ENCODE measurements at regions not wholly inside any gene's neighbourhood (a gene's known extent, or its start where the extent isn't known, plus 50 kb on each side); places are given as distances from the start of the nearest gene placed in this dataset.

DNA sequence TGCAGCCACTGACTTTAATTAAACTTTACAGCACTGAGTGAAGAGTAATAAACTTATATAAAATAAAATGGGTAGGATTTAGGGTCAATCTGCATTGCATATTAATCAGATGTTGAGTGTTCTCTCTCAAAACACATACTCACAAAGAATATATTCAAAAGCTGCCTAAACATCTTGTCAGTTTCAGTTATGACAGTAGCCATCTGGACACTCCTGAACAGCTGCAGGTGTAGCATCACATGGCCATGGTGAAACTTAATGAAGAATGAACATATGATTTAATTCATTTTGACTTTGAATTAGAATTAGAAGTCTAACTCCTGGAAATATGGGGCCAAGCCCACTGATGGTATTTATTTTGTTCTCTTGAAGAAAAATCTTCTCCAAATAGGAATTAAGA lies 684.3 kb upstream of the RAG2 start:
- no peak overlapping the region for H3K4me2 ChIP-seq (ENCODE audit: control insufficient read depth, insufficient read depth)
- H3K9ac ChIP-seq (ENCODE audit: control insufficient read depth, insufficient read depth, low read length): no peak overlapping the region
- H3K27ac ChIP-seq (ENCODE audit: control insufficient read depth, insufficient read depth): no peak overlapping the region
- no peaks in the 10 kb centered on the region for H3K79me2 ChIP-seq (ENCODE audit: control insufficient read depth, insufficient read depth, low read length)
- no peaks in the 10 kb centered on the region for H3K9me3 ChIP-seq (replicated peaks; ENCODE audit: control insufficient read depth, insufficient read depth, low read length)
- H2AFZ ChIP-seq (ENCODE audit: control insufficient read depth, low read depth, low read length): no peak overlapping the region
- ATAC-seq (no peak), FAIRE-seq (no peak), DNase-seq (ENCODE audit: low read depth, low spot score) (no peak)
- no TSS peak for BruUV-seq (replicated peaks)
- H3K4me1 ChIP-seq (ENCODE audit: control insufficient read depth, insufficient read depth, low read length): no peaks in the 10 kb centered on the region
- no peaks in the 10 kb centered on the region for H3K27me3 ChIP-seq (replicated peaks in 1 of 2; ENCODE audit: control insufficient read depth in 2 of 2, insufficient read depth in 2 of 2, low read length in 1 of 2)
- no peaks in the 10 kb centered on the region for H4K20me1 ChIP-seq (ENCODE audit: control insufficient read depth, insufficient read depth)
- ChIA-PET SMC1A (ENCODE audit: uncharacterized antibody, unreplicated experiment) (no interaction called here), RAD21 (ENCODE audit: unreplicated experiment) (no interaction called here), CTCF (no interaction called here), POLR2A (no interaction called here)
- H3K4me3 ChIP-seq: no peak overlapping the region
- no peaks in the 10 kb centered on the region for H3K36me3 ChIP-seq (ENCODE audit: control insufficient read depth in 2 of 2, insufficient read depth in 2 of 2, low read length in 1 of 2)
- in situ Hi-C loops (cut with MboI) (no loop called here), intact Hi-C loops (cut with micrococcal nuclease; ENCODE audit: unreplicated experiment) (no loop called here)
- TF ChIP-seq ZNF217 (IDR thresholded peaks at IDR 0.05): no peak
- TF ChIP-seq, protein P1, sequence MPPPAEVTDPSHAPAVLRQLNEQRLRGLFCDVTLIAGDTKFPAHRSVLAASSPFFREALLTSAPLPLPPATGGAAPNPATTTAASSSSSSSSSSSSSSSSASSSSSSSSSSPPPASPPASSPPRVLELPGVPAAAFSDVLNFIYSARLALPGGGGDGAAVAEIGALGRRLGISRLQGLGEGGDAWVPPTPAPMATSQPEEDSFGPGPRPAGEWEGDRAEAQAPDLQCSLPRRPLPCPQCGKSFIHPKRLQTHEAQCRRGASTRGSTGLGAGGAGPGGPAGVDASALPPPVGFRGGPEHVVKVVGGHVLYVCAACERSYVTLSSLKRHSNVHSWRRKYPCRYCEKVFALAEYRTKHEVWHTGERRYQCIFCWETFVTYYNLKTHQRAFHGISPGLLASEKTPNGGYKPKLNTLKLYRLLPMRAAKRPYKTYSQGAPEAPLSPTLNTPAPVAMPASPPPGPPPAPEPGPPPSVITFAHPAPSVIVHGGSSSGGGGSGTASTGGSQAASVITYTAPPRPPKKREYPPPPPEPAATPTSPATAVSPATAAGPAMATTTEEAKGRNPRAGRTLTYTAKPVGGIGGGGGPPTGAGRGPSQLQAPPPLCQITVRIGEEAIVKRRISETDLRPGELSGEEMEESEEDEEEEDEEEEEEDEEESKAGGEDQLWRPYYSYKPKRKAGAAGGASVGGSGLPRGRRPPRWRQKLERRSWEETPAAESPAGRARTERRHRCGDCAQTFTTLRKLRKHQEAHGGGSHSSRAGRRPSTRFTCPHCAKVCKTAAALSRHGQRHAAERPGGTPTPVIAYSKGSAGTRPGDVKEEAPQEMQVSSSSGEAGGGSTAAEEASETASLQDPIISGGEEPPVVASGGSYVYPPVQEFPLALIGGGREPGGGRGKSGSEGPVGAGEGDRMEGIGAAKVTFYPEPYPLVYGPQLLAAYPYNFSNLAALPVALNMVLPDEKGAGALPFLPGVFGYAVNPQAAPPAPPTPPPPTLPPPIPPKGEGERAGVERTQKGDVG (CRISPR knock-in tag; IDR thresholded peaks at IDR 0.05): no peak
- TF ChIP-seq RB1 (IDR thresholded peaks at IDR 0.05; ENCODE audit: borderline replicate concordance): no peak
- no peak for TF ChIP-seq ATF7 (IDR thresholded peaks at IDR 0.05; ENCODE audit: low read depth)
- no peak for TF ChIP-seq BCL11A (IDR thresholded peaks at IDR 0.05; ENCODE audit: low read depth, low read length)
- no peak for TF ChIP-seq BACH1 (IDR thresholded peaks at IDR 0.05; ENCODE audit: borderline replicate concordance)
- TF ChIP-seq ZBED1 (IDR thresholded peaks at IDR 0.05; ENCODE audit: borderline replicate concordance): no peak
- no peak for TF ChIP-seq NR2C1 (IDR thresholded peaks at IDR 0.05)
- TF ChIP-seq CHD2 (IDR thresholded peaks at IDR 0.05; ENCODE audit: borderline replicate concordance, low read depth, low read length): no peak
- no peak for TF ChIP-seq JUND (IDR thresholded peaks at IDR 0.05; ENCODE audit: low read depth, low read length)
- no peak for TF ChIP-seq SIX5 (IDR thresholded peaks at IDR 0.05; ENCODE audit: low read depth, low read length, severe bottlenecking)
- TF ChIP-seq CEBPB (IDR thresholded peaks at IDR 0.05; ENCODE audit: borderline replicate concordance in 1 of 2, low read depth in 2 of 2, low read length in 2 of 2): no peak
- no peak for TF ChIP-seq EP300 (IDR thresholded peaks at IDR 0.05; ENCODE audit: borderline replicate concordance in 1 of 2, control insufficient read depth in 1 of 2, low read depth in 2 of 2, low read length in 2 of 2)
- no peak for TF ChIP-seq MEF2B (IDR thresholded peaks at IDR 0.05; ENCODE audit: partially characterized antibody, poor library complexity, severe bottlenecking)
- no peak for TF ChIP-seq IKZF2 (IDR thresholded peaks at IDR 0.05)
- TF ChIP-seq NFXL1 (IDR thresholded peaks at IDR 0.05; ENCODE audit: borderline replicate concordance): no peak
- TF ChIP-seq RBBP5 (conservative IDR thresholded peaks at IDR 0.05): no peak
- TF ChIP-seq YY1 (IDR thresholded peaks at IDR 0.05; ENCODE audit: low read depth, low read length): no peak

Data from GM12878 (cell line).